ENCODE measurements at regions not wholly inside any gene's neighbourhood (a gene's known extent, or its start where the extent isn't known, plus 50 kb on each side); places are given as distances from the start of the nearest gene placed in this dataset.
"Not testable (repeated sequence)": the region's sequence is repeated elsewhere in the genome, so short reads cannot be mapped to it uniquely, and the experiment has no call there.

DNA sequence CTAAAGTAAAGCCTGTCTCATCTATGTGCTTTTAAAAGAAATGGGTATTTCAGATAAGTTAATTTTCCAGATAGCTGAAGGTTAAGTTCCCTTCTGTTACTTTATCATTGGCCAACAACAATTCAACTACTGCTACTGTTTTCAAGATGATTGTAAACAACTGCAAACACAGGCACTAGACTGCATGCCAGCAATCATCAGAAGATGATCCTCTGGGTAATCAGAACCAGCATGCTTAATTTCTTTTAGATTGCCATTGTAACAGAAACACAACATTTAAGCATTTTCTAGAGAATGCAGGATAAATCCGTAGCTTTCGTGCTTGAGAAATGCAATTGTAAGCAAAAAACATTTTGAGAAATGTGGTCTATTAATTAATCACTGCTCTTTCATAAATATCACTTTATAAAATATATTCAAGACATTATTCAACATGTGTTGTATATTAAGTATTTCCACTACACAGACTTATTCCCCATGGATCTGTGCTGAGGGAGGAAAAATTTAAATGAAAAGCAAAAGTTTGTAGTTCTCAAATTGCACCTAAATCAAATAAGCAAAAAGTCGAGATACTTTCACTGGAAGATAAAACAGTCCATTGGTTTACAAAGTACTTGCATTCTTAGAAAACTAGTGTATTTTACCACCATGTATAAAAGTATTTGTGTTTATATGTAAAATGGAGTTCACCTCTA, 133.7 kb downstream of the ATL2 start:
- DNase-seq (no peak), ATAC-seq (no peak)
- Mint-ChIP-seq H3K9me3 (no peaks in the 10 kb centered on the region), H3K27ac (no peak overlapping the region), H3K4me1 (no peaks in the 10 kb centered on the region), H3K36me3 (no peaks in the 10 kb centered on the region), H3K4me3 (no peak overlapping the region), H3K27me3 (no peaks in the 10 kb centered on the region)
- POLR2A ChIA-PET = no interaction called here

DNA sequence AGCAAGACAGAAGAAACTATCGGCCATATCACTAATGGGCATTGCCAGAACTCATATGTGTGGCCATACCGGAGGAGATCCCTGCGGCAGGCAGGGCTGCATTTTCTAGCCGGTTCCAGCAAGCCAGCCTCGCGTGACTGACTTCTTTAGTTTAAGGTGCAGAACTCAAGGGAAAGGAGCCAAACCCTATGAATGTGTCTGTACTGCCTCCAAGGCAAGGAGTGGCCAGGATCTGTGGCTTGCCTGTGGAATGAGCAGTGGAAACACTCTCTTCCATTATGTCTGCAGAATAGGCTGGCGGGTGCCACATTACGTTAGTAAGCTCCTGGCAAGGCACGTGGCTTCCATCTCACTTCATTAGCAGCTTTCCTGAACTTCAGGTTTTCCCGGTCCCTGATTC, 137.6 kb downstream of the ATL2 start:
- DNase-seq (no peak), ATAC-seq (no peak)
- no peak overlapping the region for H3K27ac Mint-ChIP-seq
- peaks cover 0 to 4% (median 0%) of the 10 kb centered on the region in 9 donors for H3K9me3 Mint-ChIP-seq
- POLR2A ChIA-PET = no interaction called here
- no peaks in the 10 kb centered on the region for H3K4me1 Mint-ChIP-seq
- peaks cover 0 to 5% (median 0%) of the 10 kb centered on the region in 3 donors for H3K36me3 Mint-ChIP-seq
- H3K27me3 Mint-ChIP-seq = peaks cover 3 to 7% (median 6%) of the 10 kb centered on the region in 5 donors
- no peak overlapping the region for H3K4me3 Mint-ChIP-seq

DNA sequence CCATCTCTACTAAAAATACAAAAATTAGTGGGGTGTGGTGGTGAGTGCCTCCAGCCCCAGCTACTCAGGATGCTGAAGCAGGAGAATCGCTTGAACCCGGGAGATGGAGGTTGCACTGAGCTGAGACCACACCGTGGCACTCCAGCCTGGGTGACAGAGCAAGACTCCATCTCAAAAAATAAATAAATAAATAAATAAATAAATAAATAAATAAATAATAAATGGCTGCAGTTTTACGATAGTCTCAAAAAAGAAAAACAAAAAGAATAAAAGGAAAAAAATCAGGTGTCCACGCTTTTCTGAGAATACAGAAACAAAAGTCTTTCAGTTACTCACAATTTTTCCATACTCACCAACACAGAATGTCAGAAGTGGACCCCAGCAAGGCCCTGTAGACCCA, 138.4 kb downstream of the ATL2 start:
- H3K27me3 Mint-ChIP-seq = peaks cover 10 to 12% (median 11%) of the 10 kb centered on the region in 5 donors
- H3K9me3 Mint-ChIP-seq, H3K27ac Mint-ChIP-seq, H3K4me1 Mint-ChIP-seq, POLR2A ChIA-PET, DNase-seq, H3K4me3 Mint-ChIP-seq, ATAC-seq, H3K36me3 Mint-ChIP-seq: not testable (repeated sequence)

DNA sequence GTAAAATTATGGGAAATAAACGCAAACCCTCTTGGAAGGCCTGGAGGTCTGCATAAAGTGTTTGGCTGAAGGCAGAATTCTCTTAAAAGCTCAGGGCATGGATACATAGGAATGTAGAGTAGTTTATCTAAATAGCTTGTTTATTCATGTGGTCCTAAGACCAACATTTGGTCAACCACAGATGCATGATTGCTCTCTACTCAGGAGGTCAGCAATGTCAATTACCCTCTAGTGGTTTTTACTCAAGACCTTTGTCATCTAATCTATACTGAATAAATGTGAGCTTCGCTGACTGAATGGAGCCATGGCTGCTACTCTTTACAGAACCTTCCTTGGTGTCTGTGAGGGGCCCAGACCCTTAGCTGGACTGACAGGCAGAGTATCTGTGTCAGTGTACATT, 139.8 kb downstream of the ATL2 start:
- Mint-ChIP-seq H3K4me3 (no peak overlapping the region), H3K27me3 (peaks cover 10 to 20% (median 15%) of the 10 kb centered on the region in 5 donors), H3K27ac (peak overlapping the region in 1 of 10 donors; percentile 20), H3K4me1 (no peaks in the 10 kb centered on the region), H3K9me3 (peaks cover 0 to 4% (median 0%) of the 10 kb centered on the region in 9 donors), H3K36me3 (peaks cover 0 to 5% (median 0%) of the 10 kb centered on the region in 3 donors)
- no peak for DNase-seq
- POLR2A ChIA-PET = no interaction called here
- no peak for ATAC-seq

DNA sequence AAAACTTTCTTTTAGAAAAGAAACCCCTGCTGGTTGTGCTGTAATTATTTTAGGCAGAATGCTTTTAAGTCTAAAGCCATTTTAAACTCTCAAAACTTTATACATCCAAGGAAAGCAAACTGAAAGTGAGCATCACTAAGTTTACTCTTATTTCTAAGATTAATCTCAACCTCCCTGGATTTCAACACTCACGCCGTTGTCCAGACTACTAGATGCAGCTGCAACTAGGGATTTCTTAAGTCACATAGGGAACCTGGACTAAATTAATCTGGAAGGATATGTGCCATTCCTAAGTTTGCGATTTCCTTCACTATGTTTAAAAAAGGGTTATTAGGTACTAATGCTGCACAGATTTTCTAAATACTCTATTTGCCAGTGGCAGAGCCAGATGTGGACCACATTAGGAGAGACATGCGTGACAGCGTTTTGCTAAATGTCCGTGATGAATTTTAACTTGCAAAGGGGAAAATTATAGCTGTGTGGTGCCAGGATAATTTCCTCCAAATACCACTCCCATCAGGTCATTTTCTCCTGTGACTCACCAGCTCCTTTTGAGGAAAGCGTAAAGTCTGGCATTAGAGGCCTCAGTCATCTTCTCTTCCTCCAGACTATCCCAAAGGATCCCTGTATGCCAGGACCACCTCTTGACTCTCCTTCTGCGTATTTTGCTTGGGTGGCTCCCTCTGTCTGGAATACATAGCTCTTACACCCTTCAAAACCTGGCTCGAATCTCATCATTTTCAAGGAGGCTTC, 143.7 kb downstream of the ATL2 start:
- no peak for ATAC-seq

DNA sequence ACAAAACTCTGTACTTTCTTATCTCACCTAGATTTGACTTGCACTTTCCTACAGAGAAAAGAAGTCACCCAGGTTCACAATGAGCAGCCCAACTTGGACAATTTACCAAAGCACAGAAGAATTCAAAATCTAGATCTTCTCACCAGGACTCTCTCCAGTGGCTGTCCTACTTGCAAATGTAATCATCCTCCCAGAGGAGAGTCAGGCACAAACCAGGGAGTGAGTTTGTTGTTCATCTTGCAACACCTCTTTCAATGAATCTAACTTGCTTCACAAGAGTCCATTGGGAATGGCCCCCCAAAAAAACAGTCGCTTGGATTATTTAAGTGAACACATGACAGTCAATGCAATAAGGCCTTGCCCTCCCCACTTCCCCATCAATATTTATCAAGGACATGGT, 144.6 kb downstream of the ATL2 start:
- peaks cover 0 to 5% (median 0%) of the 10 kb centered on the region in 3 donors for H3K36me3 Mint-ChIP-seq
- no peak overlapping the region for H3K4me3 Mint-ChIP-seq
- H3K27me3 Mint-ChIP-seq = peaks cover 13 to 34% (median 20%) of the 10 kb centered on the region in 5 donors
- H3K9me3 Mint-ChIP-seq = peaks cover 0 to 4% (median 0%) of the 10 kb centered on the region in 9 donors
- POLR2A ChIA-PET = no interaction called here
- peaks cover 0 to 2% (median 0%) of the 10 kb centered on the region in 4 donors for H3K4me1 Mint-ChIP-seq
- no peak for DNase-seq
- no peak for ATAC-seq
- no peak overlapping the region for H3K27ac Mint-ChIP-seq

More for the DNA sequence above, 143.7 kb downstream of the ATL2 start:
- Mint-ChIP-seq H3K4me3 (no peak overlapping the region), H3K27ac (no peak overlapping the region), H3K4me1 (peaks cover 0 to 2% (median 0%) of the 10 kb centered on the region in 4 donors), H3K36me3 (peaks cover 0 to 5% (median 0%) of the 10 kb centered on the region in 3 donors), H3K27me3 (peaks cover 13 to 32% (median 20%) of the 10 kb centered on the region in 5 donors), H3K9me3 (peaks cover 0 to 4% (median 0%) of the 10 kb centered on the region in 9 donors)
- POLR2A ChIA-PET = no interaction called here
- DNase-seq = no peak

DNA sequence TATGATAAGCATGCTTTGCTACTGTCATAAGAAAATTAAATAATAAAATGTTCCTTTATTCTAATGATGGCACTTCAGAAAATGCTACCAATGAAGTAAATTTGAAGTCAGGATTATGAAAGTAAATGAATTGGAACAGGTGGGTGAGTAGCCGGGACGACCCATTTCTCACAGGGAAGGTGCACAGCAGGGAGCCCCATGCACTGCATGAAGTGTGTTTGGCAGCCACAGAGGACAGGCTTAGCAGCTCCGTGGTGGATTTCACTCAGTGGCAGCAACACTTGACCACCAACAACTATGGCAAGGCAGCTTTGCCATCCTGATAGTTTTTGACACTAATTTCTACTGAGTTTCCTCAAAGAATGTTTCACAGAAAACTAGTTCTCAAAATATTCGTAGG, 146.3 kb downstream of the ATL2 start:
- Mint-ChIP-seq H3K36me3 (peaks cover 0 to 5% (median 0%) of the 10 kb centered on the region in 3 donors), H3K27me3 (peaks cover 15 to 44% (median 22%) of the 10 kb centered on the region in 5 donors), H3K9me3 (peaks cover 0 to 4% (median 0%) of the 10 kb centered on the region in 9 donors), H3K4me1 (peaks cover 0 to 2% (median 0%) of the 10 kb centered on the region in 4 donors), H3K4me3 (no peak overlapping the region), H3K27ac (no peak overlapping the region)
- POLR2A ChIA-PET = no interaction called here
- ATAC-seq (no peak), DNase-seq (no peak)

DNA sequence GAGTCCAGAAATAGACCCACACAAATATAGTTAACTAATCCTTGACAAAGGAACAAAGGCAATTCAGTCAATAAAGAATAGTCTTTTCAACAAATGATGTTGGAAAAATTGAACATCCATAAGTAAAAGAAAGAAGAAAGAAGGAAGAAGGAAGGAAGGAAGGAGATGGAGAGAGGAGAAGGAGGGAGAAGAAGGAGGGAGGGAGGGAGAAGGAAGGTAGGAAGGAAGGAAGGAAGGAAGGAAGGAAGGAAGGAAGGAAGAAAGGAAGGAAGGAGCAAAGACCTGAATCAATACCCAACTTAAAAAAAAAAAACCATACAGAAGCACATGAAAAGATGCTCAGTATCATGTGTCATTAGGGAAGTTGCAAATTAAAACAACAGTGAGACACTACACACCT, 148.3 kb downstream of the ATL2 start:
- Mint-ChIP-seq H3K9me3 (no peaks in the 10 kb centered on the region), H3K4me3 (no peak overlapping the region), H3K27ac (peak overlapping the region in 1 of 10 donors; percentile 86), H3K4me1 (peaks cover 0 to 2% (median 0%) of the 10 kb centered on the region in 4 donors), H3K36me3 (no peaks in the 10 kb centered on the region), H3K27me3 (peaks cover 18 to 53% (median 21%) of the 10 kb centered on the region in 5 donors)
- ATAC-seq (no peak), DNase-seq (no peak)
- POLR2A ChIA-PET = no interaction called here

DNA sequence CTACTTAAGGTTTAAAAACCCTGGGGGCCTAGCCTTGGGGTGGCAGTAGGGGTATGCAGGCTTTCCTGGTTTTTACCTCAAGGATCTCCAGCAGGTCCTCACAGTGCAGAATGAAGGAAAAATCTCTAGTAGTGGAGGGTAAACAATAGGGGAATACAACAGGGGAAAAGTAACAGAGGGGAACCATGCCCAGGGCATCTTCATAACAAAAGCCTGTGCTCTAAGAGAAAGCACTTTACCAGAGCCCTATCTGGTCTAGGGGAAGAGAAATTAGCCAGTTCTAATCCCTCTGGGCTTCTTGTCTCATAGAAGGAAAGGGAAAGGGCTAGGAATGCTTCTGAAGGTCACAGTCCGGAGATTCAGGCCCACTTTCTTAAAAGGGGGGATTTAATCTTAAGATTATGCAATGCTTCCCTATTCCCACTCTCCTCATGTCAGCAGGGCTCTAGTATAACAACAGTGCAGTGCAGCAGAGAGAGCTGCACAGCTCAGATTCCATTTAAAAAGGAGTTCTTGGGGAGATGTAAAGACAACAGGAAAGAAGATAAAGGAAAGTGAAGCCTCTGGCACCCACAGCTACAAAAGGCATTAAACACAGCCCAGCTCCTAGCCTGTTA, 149.0 kb upstream of the CYP1B1 start:
- H3K27ac Mint-ChIP-seq = no peak overlapping the region
- DNase-seq (no peak), ATAC-seq (no peak)
- H3K4me3 Mint-ChIP-seq = no peak overlapping the region
- H3K9me3 Mint-ChIP-seq = peaks cover 0 to 9% (median 2%) of the 10 kb centered on the region in 9 donors
- POLR2A ChIA-PET = no interaction called here
- peaks cover 20 to 44% (median 35%) of the 10 kb centered on the region in 5 donors for H3K27me3 Mint-ChIP-seq
- H3K4me1 Mint-ChIP-seq = no peaks in the 10 kb centered on the region
- peaks cover 0 to 3% (median 0%) of the 10 kb centered on the region in 3 donors for H3K36me3 Mint-ChIP-seq

DNA sequence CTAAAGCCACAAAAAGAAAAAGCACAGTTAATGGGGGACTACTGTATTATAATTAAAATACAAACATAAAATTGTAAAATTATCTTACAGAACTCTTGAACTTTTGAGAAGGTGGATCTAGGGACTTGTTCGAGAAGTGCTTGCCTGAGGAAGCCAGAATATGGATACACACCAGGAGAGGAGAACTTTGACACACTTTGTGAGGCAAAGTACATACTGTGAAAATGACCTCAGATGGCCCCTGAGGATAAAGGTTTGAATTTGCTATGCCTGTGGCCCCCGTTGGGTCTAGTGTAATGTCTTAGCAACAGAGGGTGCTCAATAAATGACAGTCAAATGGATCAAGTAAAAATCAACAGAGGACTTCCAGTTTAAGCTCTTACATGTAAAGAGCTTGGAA, 148.2 kb upstream of the CYP1B1 start:
- DNase-seq (no peak), ATAC-seq (no peak)
- Mint-ChIP-seq H3K27me3 (peaks cover 21 to 51% (median 37%) of the 10 kb centered on the region in 5 donors), H3K36me3 (peaks cover 0 to 6% (median 0%) of the 10 kb centered on the region in 3 donors), H3K27ac (no peak overlapping the region), H3K4me1 (no peaks in the 10 kb centered on the region), H3K4me3 (no peak overlapping the region), H3K9me3 (peaks cover 0 to 13% (median 4%) of the 10 kb centered on the region in 9 donors)
- POLR2A ChIA-PET = no interaction called here

DNA sequence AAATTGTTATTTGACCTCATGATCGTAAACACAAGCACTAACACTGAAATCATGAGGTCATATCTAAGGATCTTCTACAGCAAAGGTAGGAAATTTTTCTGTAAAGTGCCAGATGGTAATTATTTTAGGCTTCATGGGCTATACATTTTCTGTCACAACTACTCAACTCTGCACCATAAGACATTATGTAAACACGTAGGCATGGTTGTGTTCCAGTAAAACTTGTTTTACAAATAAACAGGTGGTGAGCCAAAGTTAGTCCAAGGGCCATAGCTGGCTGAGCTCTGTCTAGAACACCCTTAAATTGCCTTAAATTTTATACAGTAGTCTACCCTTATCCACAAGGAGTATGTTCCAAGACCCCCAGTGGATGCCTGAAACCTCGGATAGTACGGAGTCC, 147.3 kb upstream of the CYP1B1 start:
- Mint-ChIP-seq H3K4me3 (no peak overlapping the region), H3K9me3 (peaks cover 0 to 15% (median 4%) of the 10 kb centered on the region in 9 donors), H3K36me3 (peaks cover 0 to 6% (median 0%) of the 10 kb centered on the region in 3 donors), H3K27ac (no peak overlapping the region), H3K4me1 (no peaks in the 10 kb centered on the region), H3K27me3 (peaks cover 20 to 56% (median 38%) of the 10 kb centered on the region in 5 donors)
- POLR2A ChIA-PET = no interaction called here
- ATAC-seq (no peak), DNase-seq (no peak)

DNA sequence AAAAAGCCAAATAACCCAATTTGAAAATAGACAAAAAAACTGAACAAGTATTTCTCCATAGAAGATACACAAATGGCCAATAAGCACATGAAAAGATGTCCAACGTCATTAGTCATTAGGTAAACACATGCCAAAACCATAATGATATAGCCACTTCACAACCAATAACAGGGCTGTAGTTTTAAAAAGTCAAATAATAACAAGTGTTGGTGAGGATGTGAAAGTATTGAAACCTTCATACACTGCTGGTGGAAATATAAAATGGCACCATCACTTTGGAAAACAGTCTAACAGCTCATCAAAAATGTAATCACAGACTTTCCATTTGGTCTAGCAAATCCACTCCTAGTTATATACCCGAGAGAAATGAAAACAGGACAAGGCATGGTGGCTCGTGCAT, 144.2 kb upstream of the CYP1B1 start:
- no peak for DNase-seq
- no peak overlapping the region for H3K27ac Mint-ChIP-seq
- ATAC-seq = no peak
- peaks cover 0 to 6% (median 0%) of the 10 kb centered on the region in 3 donors for H3K36me3 Mint-ChIP-seq
- H3K27me3 Mint-ChIP-seq = peaks cover 14 to 48% (median 33%) of the 10 kb centered on the region in 5 donors
- H3K4me3 Mint-ChIP-seq = no peak overlapping the region
- POLR2A ChIA-PET = no interaction called here
- H3K9me3 Mint-ChIP-seq = peaks cover 0 to 15% (median 4%) of the 10 kb centered on the region in 9 donors
- H3K4me1 Mint-ChIP-seq = peaks cover 0 to 5% (median 3%) of the 10 kb centered on the region in 4 donors

DNA sequence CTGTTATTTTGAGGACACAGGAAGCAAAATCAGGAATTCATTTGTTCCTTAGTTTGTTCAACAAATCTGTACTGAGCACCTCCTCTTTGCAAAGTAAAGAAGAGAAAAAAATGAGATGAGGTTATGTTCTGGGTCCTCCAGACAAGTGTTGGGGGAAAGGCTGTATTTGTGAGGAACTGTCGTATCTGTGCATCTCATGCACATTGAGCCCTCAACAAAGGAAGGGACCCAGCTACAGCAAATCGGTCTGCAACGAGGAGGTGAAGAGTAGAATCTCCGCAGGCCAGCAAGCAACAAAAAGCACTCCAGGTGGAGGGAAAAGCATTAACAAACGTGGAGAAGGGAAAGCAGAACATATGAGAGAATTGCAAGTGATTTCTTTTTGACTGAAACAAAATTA, 143.0 kb upstream of the CYP1B1 start:
- Mint-ChIP-seq H3K36me3 (peaks cover 0 to 6% (median 0%) of the 10 kb centered on the region in 3 donors), H3K4me3 (no peak overlapping the region), H3K27ac (no peak overlapping the region), H3K4me1 (peaks cover 4 to 9% (median 6%) of the 10 kb centered on the region in 4 donors), H3K9me3 (peaks cover 0 to 15% (median 4%) of the 10 kb centered on the region in 9 donors), H3K27me3 (peaks cover 10 to 36% (median 24%) of the 10 kb centered on the region in 5 donors)
- no peak for ATAC-seq
- POLR2A ChIA-PET = no interaction called here
- no peak for DNase-seq

All from naive thymus-derived CD8-positive, alpha-beta T cell (primary cell).